ENCODE measurements at regions not wholly inside any gene's neighbourhood (a gene's known extent, or its start where the extent isn't known, plus 50 kb on each side); places are given as distances from the start of the nearest gene placed in this dataset.
"Not testable (repeated sequence)": the region's sequence is repeated elsewhere in the genome, so short reads cannot be mapped to it uniquely, and the experiment has no call there.

GRCh38 chr5:58288275-58288674 lies 171.6 kb downstream of the PLK2 start:
- not testable (repeated sequence) for TF ChIP-seq CTCF (IDR thresholded peaks at IDR 0.05; ENCODE audit: low read depth, low read length, poor library complexity, severe bottlenecking); EZH2phosphoT487 (IDR thresholded peaks at IDR 0.05; ENCODE audit: borderline replicate concordance, low read length)

All from DOHH2 (cell line).